Heart left ventricle (tissue), 13 donors: ENCODE measurements at regions not wholly inside any gene's neighbourhood (a gene's known extent, or its start where the extent isn't known, plus 50 kb on each side); places are given as distances from the start of the nearest gene placed in this dataset.

ENCODE experiments used
- POLR2A ChIP-seq, 2 donors: fragments of 450-650 bp; IDR thresholded peaks; one replicate each; pipeline ENCODE4 v1.6.1; 2017; ENCODE audit warnings: antibody characterized with exemption in 2 of 2, mild to moderate bottlenecking in 2 of 2, moderate library complexity in 2 of 2
- TF ChIP-seq, protein P1 (sequence below), 12 donors: fragments of 200-600 bp; sonication (generic) in 4 of 12; IDR thresholded peaks; one replicate each; pipeline versions ENCODE4 v1.5.0 to v1.8.0; 2018 to 2022; ENCODE audit warnings: antibody characterized with exemption in 12 of 12, mild to moderate bottlenecking in 5 of 12
- donor health status: ischemic (EF 13 %, LVEDD 7.1; RV severe dilation, severe dysfunction).
- donor health status: DM: no; HTN: yes; CAD: no.
- donor health status: DM: no; HTN: no; CAD: no.
- donor health status: ischemic (EF 25% LVEDD 6.9; RV normal size, moderate dysfunction).
- donor health status: ischemic (EF 25% LVEDD 5.7; RV mildly dilated, moderate dysfunction).
- donor health status: ischemic (EF 35%, LVEDD 5.7; RV mildly dilated, moderate dysfunction).
- donor health status: nonischemic (EF 11% LVEDD 7.7; RV severe dilation, severe dysfunction).
- donor health status: DM: yes; HTN: yes; CAD: no.
- donor health status: PGD.
- donor health status: ischemic (EF 29% LVEDD 5.4; RV normal size, mild dysfunction).
- donor health status: nonischemic (EF 23%, LVEDD 6.1; RV moderate dilation, normal function).

DNA sequence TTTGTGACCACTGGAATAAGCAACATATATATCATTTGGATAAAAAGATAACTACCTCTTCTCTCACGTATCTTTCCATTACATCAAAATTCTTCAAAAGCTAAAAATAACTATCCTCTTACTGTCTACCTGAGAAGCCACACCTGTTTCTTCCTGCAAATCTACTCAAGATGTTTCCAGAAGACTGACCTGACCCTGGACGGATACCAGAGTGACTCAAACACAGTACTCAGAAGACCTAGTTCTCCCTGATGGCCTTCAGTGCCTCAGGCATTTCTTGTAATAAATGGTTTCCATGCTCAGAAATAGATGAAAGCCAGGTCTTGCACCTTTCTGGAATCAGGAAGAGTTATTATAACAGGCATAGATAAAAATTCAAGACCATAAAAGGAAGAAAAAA is 245.9 kb upstream of the PIK3R1 start:
- TF ChIP-seq, protein P1, sequence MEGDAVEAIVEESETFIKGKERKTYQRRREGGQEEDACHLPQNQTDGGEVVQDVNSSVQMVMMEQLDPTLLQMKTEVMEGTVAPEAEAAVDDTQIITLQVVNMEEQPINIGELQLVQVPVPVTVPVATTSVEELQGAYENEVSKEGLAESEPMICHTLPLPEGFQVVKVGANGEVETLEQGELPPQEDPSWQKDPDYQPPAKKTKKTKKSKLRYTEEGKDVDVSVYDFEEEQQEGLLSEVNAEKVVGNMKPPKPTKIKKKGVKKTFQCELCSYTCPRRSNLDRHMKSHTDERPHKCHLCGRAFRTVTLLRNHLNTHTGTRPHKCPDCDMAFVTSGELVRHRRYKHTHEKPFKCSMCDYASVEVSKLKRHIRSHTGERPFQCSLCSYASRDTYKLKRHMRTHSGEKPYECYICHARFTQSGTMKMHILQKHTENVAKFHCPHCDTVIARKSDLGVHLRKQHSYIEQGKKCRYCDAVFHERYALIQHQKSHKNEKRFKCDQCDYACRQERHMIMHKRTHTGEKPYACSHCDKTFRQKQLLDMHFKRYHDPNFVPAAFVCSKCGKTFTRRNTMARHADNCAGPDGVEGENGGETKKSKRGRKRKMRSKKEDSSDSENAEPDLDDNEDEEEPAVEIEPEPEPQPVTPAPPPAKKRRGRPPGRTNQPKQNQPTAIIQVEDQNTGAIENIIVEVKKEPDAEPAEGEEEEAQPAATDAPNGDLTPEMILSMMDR (IDR thresholded peaks at IDR 0.05), result no peak
- no peak for TF ChIP-seq POLR2A (IDR thresholded peaks at IDR 0.05)
